Mesodermal cell (in vitro differentiated cells): ENCODE measurements at regions not wholly inside any gene's neighbourhood (a gene's known extent, or its start where the extent isn't known, plus 50 kb on each side); places are given as distances from the start of the nearest gene placed in this dataset.
"Not testable (repeated sequence)": the region's sequence is repeated elsewhere in the genome, so short reads cannot be mapped to it uniquely, and the experiment has no call there.

Experiments
- H3K27ac ChIP-seq: 2 replicates; pipeline ENCODE4 v1.7.0; 2013; ENCODE audit warnings: mild to moderate bottlenecking, low read depth, low read length, moderate library complexity; ENCODE audit not compliant: severe bottlenecking
- H3K36me3 ChIP-seq: 2 replicates; pipeline ENCODE4 v1.7.1; 2013; ENCODE audit warnings: mild to moderate bottlenecking, low read length, moderate library complexity; ENCODE audit not compliant: control insufficient read depth, insufficient read depth
- H3K4me1 ChIP-seq: one replicate; pipeline ENCODE4 v1.7.1; 2013; ENCODE audit warnings: mild to moderate bottlenecking, low read length; ENCODE audit not compliant: insufficient read depth, control insufficient read depth, poor library complexity, severe bottlenecking
- H3K4me3 ChIP-seq: 2 replicates; pipeline ENCODE4 v1.7.0; 2013; ENCODE audit warnings: low read length, control low read depth, mild to moderate bottlenecking; ENCODE audit not compliant: insufficient read depth, poor library complexity, severe bottlenecking; ENCODE audit errors: extremely low read depth
- H3K9me3 ChIP-seq: 2 replicates; pipeline ENCODE4 v1.7.1; 2013; ENCODE audit warnings: mild to moderate bottlenecking, low read length, moderate library complexity; ENCODE audit not compliant: control insufficient read depth
- WGBS, 2 experiments: methylation state at CpG; one replicate each; pipeline ENCODE4 v1.1.5; 2013; ENCODE audit warnings: missing lambda C conversion rate in 2 of 2; ENCODE audit not compliant: insufficient coverage in 2 of 2; 5-methylcytosine and 5-hydroxymethylcytosine counted together

DNA sequence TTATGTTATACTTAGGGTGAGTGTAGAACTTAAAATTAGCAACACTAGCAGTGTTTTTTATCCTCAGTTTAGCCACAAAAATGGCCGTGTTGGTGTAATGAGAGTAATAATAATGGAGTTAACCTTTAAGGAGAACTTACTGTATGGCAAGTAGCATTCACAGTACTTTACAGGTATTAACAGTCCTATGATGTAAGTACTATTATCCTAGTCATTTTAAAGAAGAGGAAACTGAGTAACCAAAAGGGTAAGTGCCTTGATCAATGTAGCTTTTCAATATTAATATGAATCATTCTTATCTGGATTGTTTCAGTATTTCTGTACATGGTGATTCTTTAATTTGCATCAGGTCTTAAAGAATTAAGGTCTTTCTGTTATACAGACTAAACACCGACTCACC, 170.3 kb downstream of the CD47 start:
- Histone ChIP-seq H3K27ac (no peak overlapping the region), H3K4me3 (no peak overlapping the region), H3K9me3 (no peaks in the 10 kb centered on the region), H3K36me3 (no peaks in the 10 kb centered on the region), H3K4me1 (no peaks in the 10 kb centered on the region)
- 100% methylated on average over 1 of the region's 2 CpGs; no CpG with 5 or more reads in 1 of the 2 experiments for WGBS, 2 experiments

DNA sequence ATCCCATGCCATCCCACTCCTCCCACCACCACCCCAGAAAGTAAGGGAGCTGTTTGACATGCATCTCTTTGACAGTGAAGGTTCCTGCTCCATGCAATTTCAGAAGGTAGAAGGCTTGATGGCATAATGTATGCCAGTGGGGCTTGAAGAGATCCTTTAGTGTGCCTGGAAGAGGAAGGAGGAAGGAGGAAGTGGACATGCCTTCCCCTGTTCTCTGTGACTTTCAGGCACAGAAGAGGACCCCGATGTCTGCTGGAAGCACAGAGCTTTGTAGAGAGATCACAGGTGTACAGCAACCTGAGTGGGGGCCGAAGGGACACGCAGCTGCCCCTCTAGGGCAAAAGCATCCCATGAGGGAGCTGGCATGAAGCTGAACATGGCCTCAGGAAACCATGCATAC, 171.6 kb downstream of the CD47 start:
- H3K36me3 ChIP-seq = no peaks in the 10 kb centered on the region
- H3K9me3 ChIP-seq = no peaks in the 10 kb centered on the region
- no peaks in the 10 kb centered on the region for H3K4me1 ChIP-seq
- H3K4me3 ChIP-seq = no peak overlapping the region
- H3K27ac ChIP-seq = no peak overlapping the region
- WGBS, 2 experiments = 70 to 71% methylated on average over 3 of the region's 3 CpGs

DNA sequence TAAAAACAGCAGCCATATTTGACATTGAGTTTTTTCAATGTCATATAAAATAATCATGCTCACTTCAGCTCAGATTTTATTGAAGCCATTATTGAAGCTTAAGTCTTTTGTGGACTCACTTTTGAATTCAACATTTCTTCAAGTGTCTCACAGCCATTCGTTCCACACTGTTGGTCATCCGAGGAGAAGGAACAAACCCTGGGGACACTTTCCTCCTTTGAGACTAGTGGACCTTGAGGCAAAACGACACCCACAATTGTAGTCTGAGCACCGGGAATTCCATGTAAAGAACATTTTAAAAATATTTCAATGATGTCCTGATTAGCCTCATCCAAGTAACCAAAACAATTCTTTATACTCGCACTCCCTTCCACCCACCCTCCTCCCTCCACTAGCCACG, 174.7 kb downstream of the CD47 start:
- H3K36me3 ChIP-seq = no peaks in the 10 kb centered on the region
- no peaks in the 10 kb centered on the region for H3K9me3 ChIP-seq
- H3K27ac ChIP-seq = no peak overlapping the region
- no peaks in the 10 kb centered on the region for H3K4me1 ChIP-seq
- no peak overlapping the region for H3K4me3 ChIP-seq
- WGBS, 2 experiments = 92 to 96% methylated on average over 2 of the region's 6 CpGs

DNA sequence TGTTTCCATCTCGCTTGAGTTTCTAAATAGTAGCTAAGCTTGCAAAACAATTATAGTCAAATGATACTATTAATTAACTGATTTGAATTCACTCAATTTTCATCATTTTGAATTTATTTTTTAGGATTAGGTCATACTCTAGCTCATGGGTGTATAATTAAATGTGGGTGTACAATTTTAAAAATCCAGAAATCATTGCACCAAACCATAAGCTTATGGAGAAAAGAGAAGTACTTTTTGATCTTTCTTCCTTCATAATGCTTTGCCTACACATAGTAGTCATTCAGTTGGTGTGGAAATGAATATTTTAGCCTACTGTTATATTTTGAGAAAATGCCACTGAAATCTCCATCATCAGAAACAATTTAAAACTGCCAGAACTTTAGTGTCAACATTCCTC, 175.1 kb downstream of the CD47 start:
- H3K4me1 ChIP-seq = no peaks in the 10 kb centered on the region
- H3K36me3 ChIP-seq = no peaks in the 10 kb centered on the region
- H3K9me3 ChIP-seq = no peaks in the 10 kb centered on the region
- WGBS, 2 experiments = no CpG with 5 or more reads among the region's 1 CpG
- H3K27ac ChIP-seq = no peak overlapping the region
- H3K4me3 ChIP-seq = no peak overlapping the region

DNA sequence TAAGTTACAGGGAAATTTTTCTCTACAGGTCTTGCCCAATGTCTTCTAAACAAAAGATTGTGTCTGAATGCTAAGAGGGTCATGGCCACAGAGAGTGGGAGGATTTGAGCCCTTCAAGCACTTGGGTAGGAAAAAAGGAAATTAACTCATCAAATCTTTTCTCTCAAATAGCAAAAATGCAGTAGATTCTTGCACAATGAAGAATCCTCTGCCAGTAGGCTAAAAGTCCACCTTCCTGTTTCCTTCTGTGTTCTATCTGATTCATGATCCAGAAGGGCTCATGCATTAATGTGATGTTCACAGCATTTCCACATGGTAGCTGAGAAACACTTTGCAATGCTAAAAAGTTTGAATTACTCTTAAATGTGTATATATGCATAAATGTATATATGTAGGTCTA, 177.1 kb downstream of the CD47 start:
- Histone ChIP-seq H3K27ac (no peak overlapping the region), H3K36me3 (no peaks in the 10 kb centered on the region)

DNA sequence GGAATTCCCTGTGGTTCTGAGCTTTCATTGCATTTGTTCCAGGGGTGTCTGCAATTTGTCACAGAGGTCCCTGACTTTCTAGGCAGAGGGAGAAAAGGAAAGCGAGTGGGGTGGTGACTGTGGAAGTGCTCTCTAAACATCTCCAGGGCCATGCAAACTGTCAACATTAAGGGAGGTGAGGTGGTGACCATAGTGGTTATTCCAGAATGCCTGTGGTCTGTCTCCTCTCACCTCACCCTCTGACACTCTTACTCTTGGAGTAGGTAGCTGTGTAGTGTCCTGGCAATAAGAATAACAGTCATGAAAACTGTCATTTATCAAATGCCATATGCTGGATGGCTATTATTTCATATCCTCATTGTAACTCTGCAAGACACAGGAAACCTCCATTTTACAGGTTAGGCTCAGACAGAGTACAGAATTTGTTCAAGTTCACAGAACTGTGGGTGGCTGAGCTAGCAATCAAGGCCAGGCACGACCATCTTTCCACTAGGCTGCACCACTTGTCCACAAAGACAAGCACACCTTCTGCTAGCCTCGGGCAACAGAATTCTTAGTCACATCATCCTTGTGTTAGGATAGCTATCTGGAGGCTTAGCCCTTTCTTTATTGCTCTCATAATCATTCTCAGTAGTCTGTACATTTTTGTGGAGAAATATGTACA, 179.4 kb downstream of the CD47 start:
- WGBS, 2 experiments = 71 to 74% methylated on average over 1 to 2 of the region's 3 CpGs
- Histone ChIP-seq H3K36me3 (no peaks in the 10 kb centered on the region), H3K27ac (no peak overlapping the region)

More for the DNA sequence above, 177.1 kb downstream of the CD47 start:
- Histone ChIP-seq H3K9me3 (no peaks in the 10 kb centered on the region), H3K4me1 (no peaks in the 10 kb centered on the region), H3K4me3 (no peak overlapping the region)

DNA sequence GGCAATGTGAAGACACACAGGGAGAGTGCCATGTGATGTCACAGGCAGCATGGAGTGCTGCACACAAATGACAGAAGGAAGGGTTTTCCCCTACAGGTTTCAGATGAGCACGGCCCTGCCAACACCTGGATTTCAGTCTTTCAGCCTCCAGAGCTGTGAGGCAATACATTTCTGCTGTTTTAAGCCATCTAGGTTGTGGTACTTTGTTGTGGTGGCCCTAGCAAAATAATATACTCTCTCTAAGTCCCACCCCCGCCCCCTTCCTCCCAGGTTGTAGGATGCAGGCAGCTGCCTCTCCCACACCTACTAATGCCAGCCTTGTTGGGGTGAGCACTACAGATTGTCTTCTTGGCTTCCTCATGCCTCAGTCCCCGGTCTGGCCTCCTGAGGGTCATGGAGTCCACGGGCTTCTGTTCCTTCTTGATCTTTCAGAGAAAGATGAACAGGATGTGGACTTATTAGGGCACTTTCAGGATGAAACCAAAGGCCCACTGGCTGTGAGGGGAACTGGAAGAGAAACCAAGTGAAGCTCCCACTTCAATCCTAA, 180.0 kb downstream of the CD47 start:
- no peaks in the 10 kb centered on the region for H3K4me1 ChIP-seq
- no peak overlapping the region for H3K27ac ChIP-seq
- no peak overlapping the region for H3K4me3 ChIP-seq
- no peaks in the 10 kb centered on the region for H3K36me3 ChIP-seq
- no peaks in the 10 kb centered on the region for H3K9me3 ChIP-seq
- 78% methylated on average over 3 of the region's 4 CpGs; no CpG with 5 or more reads in 1 of the 2 experiments for WGBS, 2 experiments

More for the DNA sequence above, 179.4 kb downstream of the CD47 start:
- no peaks in the 10 kb centered on the region for H3K9me3 ChIP-seq
- no peak overlapping the region for H3K4me3 ChIP-seq
- H3K4me1 ChIP-seq = no peaks in the 10 kb centered on the region

DNA sequence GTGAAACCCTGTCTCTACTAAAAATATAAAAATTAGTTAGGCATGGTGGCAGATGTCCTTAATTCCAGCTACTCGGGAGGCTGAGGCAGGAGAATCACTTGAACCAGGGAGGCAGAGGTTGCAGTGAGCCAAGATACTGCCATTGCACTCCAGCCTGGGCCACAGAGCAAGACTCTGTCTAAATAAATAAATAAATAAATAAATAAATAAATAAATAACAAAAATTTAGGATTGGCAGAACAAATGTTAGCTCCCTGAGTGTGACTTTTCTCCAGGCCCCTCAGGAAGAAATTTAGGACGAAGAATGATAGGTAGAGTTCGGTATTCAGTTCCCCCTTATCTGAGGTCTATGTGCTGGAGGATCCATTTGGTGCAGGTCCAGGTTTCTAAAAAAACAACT, 181.2 kb downstream of the CD47 start:
- H3K36me3 ChIP-seq = not testable (repeated sequence)

DNA sequence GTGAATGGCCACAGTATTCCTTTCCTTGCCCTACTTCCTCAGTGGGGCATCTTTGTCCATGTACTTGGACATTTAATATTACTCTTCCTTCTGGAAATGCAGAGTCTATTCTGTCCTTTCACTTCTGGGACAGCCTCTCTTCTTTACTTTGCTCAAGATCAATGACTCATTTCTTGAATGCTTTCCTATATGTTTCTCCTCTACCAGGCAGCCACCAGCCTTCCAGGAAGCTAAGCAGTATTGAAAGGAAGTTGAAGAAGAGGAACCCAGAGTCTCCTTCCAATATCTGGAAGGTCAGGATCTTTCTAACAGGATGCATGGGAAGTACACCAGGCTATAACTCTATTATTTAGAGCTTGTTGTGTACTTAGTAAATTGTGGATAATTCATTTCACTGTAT, 182.8 kb downstream of the CD47 start:
- Histone ChIP-seq H3K27ac (no peak overlapping the region), H3K9me3 (no peaks in the 10 kb centered on the region), H3K4me1 (no peaks in the 10 kb centered on the region), H3K4me3 (no peak overlapping the region), H3K36me3 (no peaks in the 10 kb centered on the region)

More for the DNA sequence above, 181.2 kb downstream of the CD47 start:
- WGBS, 2 experiments = 100% methylated on average over 2 of the region's 3 CpGs
- H3K4me3 ChIP-seq, H3K27ac ChIP-seq, H3K4me1 ChIP-seq, H3K9me3 ChIP-seq: not testable (repeated sequence)

DNA sequence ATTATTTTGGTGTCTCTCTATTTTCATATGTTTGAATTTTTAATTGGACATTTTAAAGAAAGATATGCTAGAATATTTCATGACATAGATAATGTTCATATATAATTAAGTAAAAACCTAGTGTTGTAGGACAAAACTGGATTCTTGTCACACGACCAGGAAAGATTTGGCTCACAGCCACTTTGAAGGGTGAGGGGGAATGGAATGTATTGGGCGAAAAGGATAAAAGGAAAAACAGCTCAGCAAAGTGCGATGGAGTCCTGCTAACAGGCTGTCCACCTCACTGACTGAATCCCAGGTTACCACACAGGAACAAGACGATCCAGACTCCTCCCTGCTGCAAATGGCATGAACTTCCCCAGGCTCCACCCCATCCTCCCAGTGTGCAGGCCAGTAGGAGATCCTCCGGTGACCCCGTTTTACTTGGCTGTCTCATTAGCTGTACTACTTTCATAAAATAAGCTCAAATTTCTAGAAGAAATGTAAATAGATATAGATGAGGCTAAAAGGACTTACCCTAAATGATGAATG, 186.2 kb downstream of the CD47 start:
- Histone ChIP-seq H3K4me3 (no peak overlapping the region), H3K9me3 (no peaks in the 10 kb centered on the region), H3K4me1 (no peaks in the 10 kb centered on the region), H3K27ac (no peak overlapping the region), H3K36me3 (no peaks in the 10 kb centered on the region)
- 72 to 88% methylated on average over 3 of the region's 6 CpGs for WGBS, 2 experiments

DNA sequence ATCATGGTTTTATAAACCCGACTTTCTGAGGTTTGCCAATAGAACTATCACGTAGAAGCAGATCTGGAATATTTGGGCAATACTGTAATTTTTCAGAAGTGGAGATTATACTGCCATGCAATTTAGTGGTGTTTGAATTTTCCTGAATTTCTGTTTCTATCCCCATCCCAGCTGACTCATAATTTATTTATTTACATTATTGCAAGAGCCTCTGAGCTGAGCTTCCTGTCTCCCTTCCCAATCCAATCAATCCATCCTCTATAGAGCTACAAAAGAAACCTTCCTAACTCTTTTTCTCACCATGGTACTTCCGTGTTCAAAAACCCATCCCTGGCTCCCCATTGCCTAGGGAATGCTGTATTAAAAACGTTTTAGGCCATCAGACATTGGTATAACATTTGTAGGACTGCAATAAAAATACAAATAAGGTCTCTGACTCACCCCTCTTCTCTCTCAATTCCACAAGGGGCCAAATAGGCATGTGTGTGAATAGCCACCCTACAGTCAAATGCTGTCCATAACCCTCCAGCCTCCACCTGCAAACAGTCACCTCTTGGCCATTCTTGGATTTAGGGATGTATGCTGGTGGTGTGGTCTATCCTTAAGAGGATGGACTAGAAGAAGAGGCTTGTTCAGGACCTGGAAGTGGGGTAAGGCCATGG, 190.7 kb downstream of the CD47 start:
- WGBS, 2 experiments = 61% methylated on average over 2 of the region's 4 CpGs; no CpG with 5 or more reads in 1 of the 2 experiments
- H3K4me3 ChIP-seq = no peak overlapping the region
- H3K4me1 ChIP-seq = no peaks in the 10 kb centered on the region
- no peak overlapping the region for H3K27ac ChIP-seq
- no peaks in the 10 kb centered on the region for H3K9me3 ChIP-seq
- no peaks in the 10 kb centered on the region for H3K36me3 ChIP-seq
